ENCODE measurements at regions not wholly inside any gene's neighbourhood (a gene's known extent, or its start where the extent isn't known, plus 50 kb on each side); places are given as distances from the start of the nearest gene placed in this dataset.

- DNase-seq (ENCODE audit: low read depth in 1 of 2, low spot score in 1 of 2): no peak
- no peaks in the 10 kb centered on the region for H3K27me3 ChIP-seq (ENCODE audit: insufficient read depth, poor library complexity, severe bottlenecking)
- H3K27ac ChIP-seq (replicated peaks): no peak overlapping the region
- TF ChIP-seq POLR2AphosphoS5 (IDR thresholded peaks at IDR 0.05; ENCODE audit: low read depth) (no peak), GABPA (IDR thresholded peaks at IDR 0.05; ENCODE audit: low read depth) (no peak), SPI1 (IDR thresholded peaks at IDR 0.05; ENCODE audit: borderline replicate concordance, low read depth) (no peak)
- TF ChIP-seq, protein P1, sequence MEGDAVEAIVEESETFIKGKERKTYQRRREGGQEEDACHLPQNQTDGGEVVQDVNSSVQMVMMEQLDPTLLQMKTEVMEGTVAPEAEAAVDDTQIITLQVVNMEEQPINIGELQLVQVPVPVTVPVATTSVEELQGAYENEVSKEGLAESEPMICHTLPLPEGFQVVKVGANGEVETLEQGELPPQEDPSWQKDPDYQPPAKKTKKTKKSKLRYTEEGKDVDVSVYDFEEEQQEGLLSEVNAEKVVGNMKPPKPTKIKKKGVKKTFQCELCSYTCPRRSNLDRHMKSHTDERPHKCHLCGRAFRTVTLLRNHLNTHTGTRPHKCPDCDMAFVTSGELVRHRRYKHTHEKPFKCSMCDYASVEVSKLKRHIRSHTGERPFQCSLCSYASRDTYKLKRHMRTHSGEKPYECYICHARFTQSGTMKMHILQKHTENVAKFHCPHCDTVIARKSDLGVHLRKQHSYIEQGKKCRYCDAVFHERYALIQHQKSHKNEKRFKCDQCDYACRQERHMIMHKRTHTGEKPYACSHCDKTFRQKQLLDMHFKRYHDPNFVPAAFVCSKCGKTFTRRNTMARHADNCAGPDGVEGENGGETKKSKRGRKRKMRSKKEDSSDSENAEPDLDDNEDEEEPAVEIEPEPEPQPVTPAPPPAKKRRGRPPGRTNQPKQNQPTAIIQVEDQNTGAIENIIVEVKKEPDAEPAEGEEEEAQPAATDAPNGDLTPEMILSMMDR (IDR thresholded peaks at IDR 0.05; ENCODE audit: insufficient read depth, low read length): no peak
- TF ChIP-seq, protein P2, sequence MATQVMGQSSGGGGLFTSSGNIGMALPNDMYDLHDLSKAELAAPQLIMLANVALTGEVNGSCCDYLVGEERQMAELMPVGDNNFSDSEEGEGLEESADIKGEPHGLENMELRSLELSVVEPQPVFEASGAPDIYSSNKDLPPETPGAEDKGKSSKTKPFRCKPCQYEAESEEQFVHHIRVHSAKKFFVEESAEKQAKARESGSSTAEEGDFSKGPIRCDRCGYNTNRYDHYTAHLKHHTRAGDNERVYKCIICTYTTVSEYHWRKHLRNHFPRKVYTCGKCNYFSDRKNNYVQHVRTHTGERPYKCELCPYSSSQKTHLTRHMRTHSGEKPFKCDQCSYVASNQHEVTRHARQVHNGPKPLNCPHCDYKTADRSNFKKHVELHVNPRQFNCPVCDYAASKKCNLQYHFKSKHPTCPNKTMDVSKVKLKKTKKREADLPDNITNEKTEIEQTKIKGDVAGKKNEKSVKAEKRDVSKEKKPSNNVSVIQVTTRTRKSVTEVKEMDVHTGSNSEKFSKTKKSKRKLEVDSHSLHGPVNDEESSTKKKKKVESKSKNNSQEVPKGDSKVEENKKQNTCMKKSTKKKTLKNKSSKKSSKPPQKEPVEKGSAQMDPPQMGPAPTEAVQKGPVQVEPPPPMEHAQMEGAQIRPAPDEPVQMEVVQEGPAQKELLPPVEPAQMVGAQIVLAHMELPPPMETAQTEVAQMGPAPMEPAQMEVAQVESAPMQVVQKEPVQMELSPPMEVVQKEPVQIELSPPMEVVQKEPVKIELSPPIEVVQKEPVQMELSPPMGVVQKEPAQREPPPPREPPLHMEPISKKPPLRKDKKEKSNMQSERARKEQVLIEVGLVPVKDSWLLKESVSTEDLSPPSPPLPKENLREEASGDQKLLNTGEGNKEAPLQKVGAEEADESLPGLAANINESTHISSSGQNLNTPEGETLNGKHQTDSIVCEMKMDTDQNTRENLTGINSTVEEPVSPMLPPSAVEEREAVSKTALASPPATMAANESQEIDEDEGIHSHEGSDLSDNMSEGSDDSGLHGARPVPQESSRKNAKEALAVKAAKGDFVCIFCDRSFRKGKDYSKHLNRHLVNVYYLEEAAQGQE (IDR thresholded peaks at IDR 0.05; ENCODE audit: insufficient replicate concordance, low read depth): no peak
- no peak overlapping the region for H3K4me3 ChIP-seq (replicated peaks; ENCODE audit: insufficient read depth, low read length)
Measured at GRCh38 chr5:29614206-29614605, 1579.3 kb upstream of the CDH6 start.

- no peak for DNase-seq (ENCODE audit: low read depth in 1 of 2, low spot score in 1 of 2)
- H3K27ac ChIP-seq (replicated peaks): no peak overlapping the region
- TF ChIP-seq SPI1 (IDR thresholded peaks at IDR 0.05; ENCODE audit: borderline replicate concordance, low read depth): no peak
- TF ChIP-seq POLR2AphosphoS5 (IDR thresholded peaks at IDR 0.05; ENCODE audit: low read depth): no peak
- no peak for TF ChIP-seq GABPA (IDR thresholded peaks at IDR 0.05; ENCODE audit: low read depth)
- TF ChIP-seq, protein P1 (IDR thresholded peaks at IDR 0.05; ENCODE audit: insufficient read depth, low read length): no peak
- TF ChIP-seq, protein P2 (IDR thresholded peaks at IDR 0.05; ENCODE audit: insufficient replicate concordance, low read depth): no peak
- no peak overlapping the region for H3K4me3 ChIP-seq (replicated peaks; ENCODE audit: insufficient read depth, low read length)
- H3K27me3 ChIP-seq (ENCODE audit: insufficient read depth, poor library complexity, severe bottlenecking): no peaks in the 10 kb centered on the region
Measured at GRCh38 chr5:29588236-29588635, 1605.2 kb upstream of the CDH6 start.

- Histone ChIP-seq H3K4me3 (replicated peaks; ENCODE audit: insufficient read depth, low read length) (no peak overlapping the region), H3K27me3 (ENCODE audit: insufficient read depth, poor library complexity, severe bottlenecking) (no peaks in the 10 kb centered on the region), H3K27ac (replicated peaks) (no peak overlapping the region)
- no peak for TF ChIP-seq GABPA (IDR thresholded peaks at IDR 0.05; ENCODE audit: low read depth)
- no peak for TF ChIP-seq SPI1 (IDR thresholded peaks at IDR 0.05; ENCODE audit: borderline replicate concordance, low read depth)
- TF ChIP-seq, protein P2 (IDR thresholded peaks at IDR 0.05; ENCODE audit: insufficient replicate concordance, low read depth): no peak
- no peak for TF ChIP-seq POLR2AphosphoS5 (IDR thresholded peaks at IDR 0.05; ENCODE audit: low read depth)
- TF ChIP-seq, protein P1 (IDR thresholded peaks at IDR 0.05; ENCODE audit: insufficient read depth, low read length): no peak
- no peak for DNase-seq (ENCODE audit: low read depth in 1 of 2, low spot score in 1 of 2)
Measured at GRCh38 chr5:29587832-29588231, 1605.7 kb upstream of the CDH6 start.

Data from HL-60 (cell line).